ENCODE measurements at regions not wholly inside any gene's neighbourhood (a gene's known extent, or its start where the extent isn't known, plus 50 kb on each side); places are given as distances from the start of the nearest gene placed in this dataset.
"Not testable (repeated sequence)": the region's sequence is repeated elsewhere in the genome, so short reads cannot be mapped to it uniquely, and the experiment has no call there.

- no peak for DNase-seq (ENCODE audit: missing footprints)
- no peak for ATAC-seq
- intact Hi-C loops (cut with DNase I) = no loop called here
Observed at GRCh38 chr12:111251787-111252186, 117.1 kb downstream of the PHETA1 start.

GRCh38 chr12:111251058-111251730, 117.7 kb downstream of the PHETA1 start:
- no peak for ATAC-seq
- no peak for DNase-seq (ENCODE audit: missing footprints)
- intact Hi-C loops (cut with DNase I) = no loop called here

DNA sequence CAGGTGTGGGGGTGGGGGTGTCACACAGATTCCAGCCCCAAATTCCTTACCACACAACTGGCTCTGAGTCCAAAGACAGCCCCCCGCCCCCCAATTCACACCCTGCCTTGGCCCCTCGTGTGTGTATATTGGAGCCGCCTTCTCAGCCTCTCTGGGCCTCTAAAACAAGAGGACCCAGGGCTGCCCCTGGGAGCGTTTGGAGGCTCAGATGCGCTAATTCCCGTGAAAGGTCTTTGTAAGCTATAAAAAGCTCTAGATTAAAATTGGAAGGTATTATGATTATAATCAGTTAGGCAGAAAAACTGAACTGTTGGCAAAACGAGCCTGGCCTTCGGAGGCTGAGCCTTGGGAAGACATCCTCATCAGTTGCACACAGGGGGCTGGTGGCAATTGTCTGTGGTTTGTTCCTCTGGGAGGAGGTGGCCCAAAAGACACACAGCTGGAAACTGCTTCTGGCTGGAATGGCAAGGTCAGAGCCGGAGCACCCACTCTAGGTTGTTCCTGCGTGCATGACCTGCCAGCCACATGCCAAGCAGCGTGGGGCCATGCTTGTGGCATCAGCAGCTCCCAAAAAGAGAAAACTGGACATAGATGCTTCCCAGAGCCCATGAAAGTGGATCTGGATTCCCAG, 118.5 kb downstream of the PHETA1 start:
- no peak for ATAC-seq
- no peak for DNase-seq (ENCODE audit: missing footprints)
- intact Hi-C loops (cut with DNase I) = no loop called here

GRCh38 chr12:111249757-111250156, 119.1 kb downstream of the PHETA1 start:
- DNase-seq (ENCODE audit: missing footprints) (no peak), ATAC-seq (no peak)
- intact Hi-C loops (cut with DNase I) = no loop called here

- no peak for DNase-seq (ENCODE audit: missing footprints)
- intact Hi-C loops (cut with DNase I) = no loop called here
- ATAC-seq = no peak
Observed at GRCh38 chr12:111249018-111249370, 119.9 kb downstream of the PHETA1 start.

DNA sequence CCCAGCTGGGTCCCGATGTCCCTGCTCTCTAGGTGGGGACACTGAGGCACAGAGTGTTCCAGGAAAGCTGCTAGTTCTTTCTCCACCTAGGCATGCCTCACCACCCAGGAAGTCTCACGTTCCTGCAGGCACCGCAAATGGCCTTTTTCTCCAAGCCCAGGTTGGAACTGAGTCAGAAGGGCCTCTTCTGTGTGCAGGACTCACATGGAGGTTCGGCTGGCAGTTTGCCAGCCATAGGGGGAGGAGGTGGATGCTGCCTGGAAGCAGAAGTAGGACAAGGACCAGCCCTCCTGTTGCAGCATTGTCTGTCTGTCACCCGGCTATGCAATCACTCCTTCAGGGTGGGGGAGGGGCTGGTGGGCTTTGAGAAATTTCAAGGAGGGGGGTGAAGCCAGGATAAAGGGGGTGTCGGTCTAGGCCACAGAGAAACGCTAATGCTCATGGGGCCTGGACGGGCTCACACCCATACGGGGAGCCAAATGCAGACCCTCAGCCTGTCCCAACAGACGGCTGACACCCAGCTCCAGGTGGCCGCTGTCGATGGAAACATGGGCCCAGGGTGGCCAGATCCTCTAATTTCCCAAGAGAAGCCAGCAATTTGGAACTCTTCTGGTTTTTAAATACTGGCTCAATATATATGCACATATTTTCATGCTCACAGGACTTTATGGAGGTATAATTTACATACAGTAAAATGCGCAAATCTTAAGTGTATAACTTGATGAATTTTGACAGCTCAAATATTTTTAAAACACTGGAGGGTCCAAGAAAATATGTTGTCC, 120.5 kb downstream of the PHETA1 start:
- DNase-seq (ENCODE audit: missing footprints) (no peak), ATAC-seq (no peak)
- intact Hi-C loops (cut with DNase I) = no loop called here

DNA sequence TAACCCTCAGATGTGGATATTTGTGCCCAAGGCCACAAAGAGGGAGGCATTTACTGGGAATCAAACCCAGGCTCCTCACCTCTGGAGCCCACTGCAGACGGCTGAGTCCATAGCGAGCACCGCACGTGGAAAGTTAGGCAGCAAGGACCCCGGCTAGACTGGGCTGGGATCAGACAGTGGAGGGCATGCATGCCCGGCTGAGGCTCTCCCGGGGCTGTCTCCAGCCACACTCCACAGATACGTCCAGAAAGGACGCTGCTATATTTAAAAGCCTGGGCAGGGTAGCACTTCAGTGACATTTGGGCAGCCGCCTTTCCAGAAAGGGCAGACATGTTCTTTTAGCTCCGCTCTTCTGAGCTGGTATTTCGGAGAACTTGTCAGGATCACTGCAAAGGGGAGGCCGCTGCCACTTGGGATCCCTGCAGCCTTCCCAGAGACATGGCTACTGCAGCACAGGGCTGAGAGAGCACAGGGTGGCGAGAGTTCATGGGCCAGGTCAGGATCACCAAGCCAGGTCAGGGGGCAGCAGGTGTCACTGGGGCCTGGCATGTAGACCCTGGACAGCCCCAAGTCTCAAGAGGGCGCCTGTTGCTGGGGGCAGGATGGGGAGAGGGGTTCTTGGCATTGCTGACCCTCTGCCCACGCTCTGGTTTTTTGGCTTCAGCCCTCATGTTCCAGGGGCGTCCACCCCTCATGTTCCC, 121.7 kb downstream of the PHETA1 start:
- DNase-seq (ENCODE audit: missing footprints) (no peak), ATAC-seq (peak; percentile 69)
- intact Hi-C loops (cut with DNase I) = no loop called here

DNA sequence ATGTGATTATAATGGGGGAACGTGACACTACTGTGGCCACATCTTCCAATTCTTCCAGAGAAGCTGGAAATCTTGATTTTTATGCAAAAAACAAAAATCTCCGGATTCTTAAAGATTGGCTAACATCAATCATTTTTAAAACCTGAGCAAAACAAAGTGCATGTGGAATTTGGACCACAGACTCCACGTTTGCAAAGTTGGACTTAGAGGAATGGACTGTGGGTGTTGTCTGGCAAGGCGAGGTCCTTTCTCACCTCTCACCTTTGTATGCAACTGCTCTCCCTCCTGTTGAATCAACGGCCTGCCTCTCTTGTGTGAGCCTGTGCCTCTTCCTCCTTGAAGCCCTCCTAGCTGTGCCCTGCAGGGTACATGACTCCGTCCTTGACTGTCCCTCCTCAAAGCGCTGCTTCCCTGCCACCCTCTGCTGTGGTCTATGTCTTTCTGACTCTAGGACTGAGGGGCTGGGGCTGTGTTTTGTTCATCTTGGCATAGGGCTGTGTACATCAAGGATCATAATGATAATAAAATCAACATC, 122.4 kb downstream of the PHETA1 start:
- DNase-seq (ENCODE audit: missing footprints) (no peak), ATAC-seq (no peak)
- intact Hi-C loops (cut with DNase I) = no loop called here

DNA sequence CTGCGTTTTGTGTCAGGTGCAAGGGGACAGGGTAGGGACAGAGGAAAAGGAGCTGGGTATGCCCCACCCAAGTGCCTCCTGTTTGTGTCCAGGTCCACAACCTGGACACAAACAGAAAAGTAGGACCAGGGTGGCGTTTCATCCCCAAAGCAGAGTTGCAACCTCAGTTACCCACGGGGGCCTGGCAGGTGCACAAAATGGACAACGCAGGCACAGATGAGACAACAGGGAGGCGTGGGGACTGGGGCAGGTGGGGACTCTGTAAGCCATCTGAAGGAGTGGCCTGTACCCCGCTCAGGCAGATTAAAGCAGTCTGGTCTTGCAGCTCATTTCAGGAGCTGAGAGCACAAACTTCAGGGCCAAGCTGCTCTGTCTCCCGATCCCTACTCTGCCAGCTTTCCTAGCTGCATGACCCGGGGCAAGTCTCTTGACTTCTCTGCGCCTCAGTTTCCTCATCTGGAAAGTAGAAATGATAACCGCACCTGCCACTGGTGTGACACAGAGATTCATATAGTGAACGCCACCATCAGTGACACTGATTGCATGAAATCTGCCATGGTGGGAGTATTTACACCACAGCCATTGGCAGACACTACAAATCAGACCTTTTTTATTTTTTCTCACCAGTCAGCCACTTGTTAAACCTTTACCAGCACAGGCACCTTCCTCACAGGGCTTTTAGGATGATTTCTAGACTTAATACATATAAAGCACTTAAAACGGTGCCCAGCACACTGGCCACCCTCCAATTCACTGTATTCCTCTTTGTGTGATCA, 123.0 kb downstream of the PHETA1 start:
- no peak for DNase-seq (ENCODE audit: missing footprints)
- intact Hi-C loops (cut with DNase I) = no loop called here
- ATAC-seq = no peak

DNA sequence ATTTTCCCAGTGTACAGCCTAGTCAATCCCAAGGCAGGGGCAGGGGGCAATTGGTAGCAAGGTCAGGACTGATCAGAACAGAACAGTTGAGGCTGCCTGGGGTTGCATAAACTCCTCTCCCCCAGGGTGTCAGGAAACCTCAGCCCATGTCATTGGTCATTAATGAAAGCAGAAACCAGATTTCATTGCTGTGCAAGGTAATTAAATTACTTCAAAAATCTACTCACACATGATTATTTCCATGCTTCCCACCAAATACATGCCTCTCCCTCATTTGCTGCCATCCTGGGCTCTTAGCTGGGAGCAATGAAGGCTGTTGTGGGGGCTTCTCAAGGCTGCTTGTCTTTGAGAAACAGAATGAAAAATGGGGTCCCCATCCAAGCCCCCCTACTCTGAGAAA, 124.2 kb downstream of the PHETA1 start:
- ATAC-seq (no peak), DNase-seq (ENCODE audit: missing footprints) (no peak)
- intact Hi-C loops (cut with DNase I) = no loop called here

GRCh38 chr12:111242817-111243216, 126.1 kb downstream of the PHETA1 start:
- DNase-seq (ENCODE audit: missing footprints); intact Hi-C loops (cut with DNase I); ATAC-seq: not testable (repeated sequence)

DNA sequence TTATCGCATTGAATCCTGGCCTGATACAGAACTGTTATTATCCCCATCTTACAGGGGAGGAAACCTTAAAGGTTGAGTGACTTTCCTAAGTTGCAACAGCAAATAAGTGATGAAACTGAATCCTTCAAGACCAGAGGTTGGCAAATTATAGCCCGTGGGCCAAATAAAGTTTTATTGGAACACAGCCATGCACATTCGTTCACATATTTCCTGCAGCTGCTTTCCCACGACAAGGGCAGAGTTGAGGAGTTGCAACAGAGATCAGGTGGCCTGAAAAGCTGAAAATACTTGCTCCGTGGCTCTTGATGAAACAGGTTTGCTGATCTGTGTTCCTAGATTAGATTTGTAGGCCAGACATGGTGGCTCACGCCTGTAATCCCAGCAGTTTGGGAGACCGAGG, 126.7 kb downstream of the PHETA1 start:
- intact Hi-C loops (cut with DNase I) = no loop called here
- ATAC-seq (no peak), DNase-seq (ENCODE audit: missing footprints) (no peak)

DNA sequence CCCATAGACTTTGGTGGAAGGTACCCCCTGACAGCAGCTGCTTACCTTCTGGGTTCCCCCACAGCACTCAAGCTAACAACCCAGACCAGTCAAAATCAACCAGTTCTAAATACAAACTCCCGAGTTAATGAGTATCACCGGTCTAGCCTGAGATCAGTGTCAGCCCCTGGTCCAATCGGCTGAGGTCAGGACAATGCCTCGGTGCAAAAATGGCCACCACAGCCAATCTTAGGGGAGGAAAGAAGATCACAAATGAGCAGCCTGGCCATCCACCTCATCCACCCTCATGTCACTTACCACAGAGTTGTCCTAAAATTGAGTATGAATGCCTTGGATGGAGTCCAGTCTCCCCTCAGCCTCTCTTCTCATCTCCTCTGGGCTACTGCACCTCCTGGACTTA, 128.5 kb downstream of the PHETA1 start:
- DNase-seq (ENCODE audit: missing footprints) = no peak
- intact Hi-C loops (cut with DNase I) = no loop called here
- no peak for ATAC-seq

DNA sequence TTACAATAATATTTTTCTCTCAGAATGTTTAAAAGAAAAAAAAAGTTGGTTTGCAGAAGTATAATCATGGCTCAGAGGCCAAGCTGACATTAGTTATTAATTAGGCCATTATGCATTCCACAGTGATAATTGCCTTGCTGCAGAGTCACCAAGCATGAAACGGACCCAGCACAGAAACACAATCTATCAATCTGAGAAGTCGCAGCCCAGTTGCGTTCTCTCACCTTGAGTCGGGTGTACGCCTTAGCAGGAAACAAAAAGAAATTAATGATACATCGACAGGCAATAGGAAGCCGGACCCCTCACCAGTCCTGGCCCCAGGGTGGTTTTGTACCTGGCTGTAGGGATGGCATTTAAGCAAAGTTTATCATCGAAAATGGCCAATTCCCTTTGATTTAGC, 129.7 kb downstream of the PHETA1 start:
- intact Hi-C loops (cut with DNase I) = no loop called here
- no peak for DNase-seq (ENCODE audit: missing footprints)
- no peak for ATAC-seq

GRCh38 chr12:111238075-111238734, 130.7 kb downstream of the PHETA1 start:
- intact Hi-C loops (cut with DNase I) = no loop called here

DNA sequence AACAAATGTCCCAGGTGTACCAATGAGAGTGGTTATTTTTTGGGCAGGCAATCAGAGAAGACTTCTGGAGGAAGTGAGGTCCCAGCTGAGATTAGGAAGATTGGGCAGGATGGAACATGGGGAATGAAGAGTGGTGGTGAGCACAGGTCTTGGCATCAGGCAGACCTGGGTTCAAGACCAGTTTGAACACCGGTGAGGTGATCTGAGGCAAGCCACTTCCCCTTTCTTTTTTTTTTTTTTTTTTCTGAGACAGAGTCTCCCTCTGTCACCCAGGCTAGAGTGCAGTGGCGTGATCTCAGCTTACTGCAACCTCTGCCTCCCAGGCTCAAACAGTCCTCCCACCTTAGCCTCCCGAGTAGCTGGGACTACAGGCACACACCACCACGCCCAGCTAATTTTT, 134.4 kb downstream of the PHETA1 start:
- intact Hi-C loops (cut with DNase I); DNase-seq (ENCODE audit: missing footprints); ATAC-seq: not testable (repeated sequence)

More at GRCh38 chr12:111238075-111238734, 130.7 kb downstream of the PHETA1 start:
- ATAC-seq = no peak
- DNase-seq (ENCODE audit: missing footprints) = no peak

DNA sequence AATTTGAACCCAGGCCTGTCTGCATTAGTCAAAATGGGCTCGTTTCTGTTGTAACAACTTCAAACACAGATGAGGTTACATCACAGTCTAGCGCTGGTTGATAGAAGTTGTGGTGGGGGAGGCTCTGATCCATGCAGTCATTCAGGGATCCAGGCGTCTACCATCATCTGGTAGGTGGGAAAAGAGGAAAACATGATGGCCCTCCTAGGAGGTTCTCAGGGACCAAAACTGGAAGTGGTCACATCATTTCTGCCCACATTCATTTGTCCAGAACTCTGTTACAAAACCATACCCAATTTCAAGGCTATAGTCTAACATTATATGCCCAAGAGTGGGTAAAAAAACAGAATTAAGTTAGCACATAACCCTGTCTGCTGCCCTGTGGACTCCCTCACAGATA, 135.1 kb downstream of the PHETA1 start:
- intact Hi-C loops (cut with DNase I) = no loop called here
- DNase-seq (ENCODE audit: missing footprints) = no peak
- ATAC-seq = no peak

GRCh38 chr12:111230649-111231048, 138.2 kb downstream of the PHETA1 start:
- DNase-seq (ENCODE audit: missing footprints) = no peak
- ATAC-seq = no peak
- intact Hi-C loops (cut with DNase I) = no loop called here
